ENCODE measurements at regions not wholly inside any gene's neighbourhood (a gene's known extent, or its start where the extent isn't known, plus 50 kb on each side); places are given as distances from the start of the nearest gene placed in this dataset.

DNA sequence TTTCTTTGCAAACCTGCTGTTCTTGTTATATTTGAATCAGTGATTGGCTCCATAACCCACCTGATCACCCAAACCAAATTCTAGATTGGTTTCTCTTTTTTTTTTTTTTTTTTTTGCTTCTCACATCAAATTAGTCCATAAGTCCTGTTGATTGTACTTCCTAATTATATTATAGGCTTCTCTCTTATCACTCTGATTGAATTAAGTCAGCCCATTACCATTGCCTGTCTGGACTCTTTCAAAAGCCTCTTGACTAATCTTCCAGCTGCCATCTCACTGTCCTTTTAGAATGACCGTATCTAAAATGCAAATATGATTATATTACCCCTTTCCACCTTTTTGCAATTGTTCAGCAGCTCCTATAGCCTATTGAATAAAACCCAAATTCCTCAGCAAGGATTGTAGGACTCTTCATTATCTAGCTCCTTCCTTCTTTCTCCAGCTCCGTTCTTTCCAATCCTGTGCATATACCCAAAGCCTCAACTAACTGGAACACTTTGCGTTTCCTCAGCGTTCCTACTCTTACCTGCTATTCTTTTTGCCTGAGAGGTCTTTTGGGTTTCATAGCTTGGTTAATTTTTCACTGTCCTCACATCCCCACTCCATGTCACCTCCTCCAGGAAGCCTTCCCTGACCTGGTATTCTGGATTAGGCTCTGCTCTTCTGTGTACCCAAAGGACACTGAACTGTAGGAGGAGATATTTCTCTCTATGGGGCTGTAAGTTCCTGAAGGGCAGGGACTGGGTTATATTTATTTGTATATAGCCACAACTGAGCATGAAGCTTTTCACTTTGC is 423.3 kb downstream of the TMEM135 start:
- no peak for DNase-seq (ENCODE audit: low read depth)
- H3K36me3 ChIP-seq (ENCODE audit: control insufficient read depth, insufficient read depth, low read length) = no peaks in the 10 kb centered on the region
- ChIA-PET CTCF (interaction anchor here (1.5 kb wide), 1 partner anchor 108 kb away, joined by 4 read pairs; no protein-coding TSS in a partner anchor), POLR2A (no interaction called here)
- TF ChIP-seq, protein P1, sequence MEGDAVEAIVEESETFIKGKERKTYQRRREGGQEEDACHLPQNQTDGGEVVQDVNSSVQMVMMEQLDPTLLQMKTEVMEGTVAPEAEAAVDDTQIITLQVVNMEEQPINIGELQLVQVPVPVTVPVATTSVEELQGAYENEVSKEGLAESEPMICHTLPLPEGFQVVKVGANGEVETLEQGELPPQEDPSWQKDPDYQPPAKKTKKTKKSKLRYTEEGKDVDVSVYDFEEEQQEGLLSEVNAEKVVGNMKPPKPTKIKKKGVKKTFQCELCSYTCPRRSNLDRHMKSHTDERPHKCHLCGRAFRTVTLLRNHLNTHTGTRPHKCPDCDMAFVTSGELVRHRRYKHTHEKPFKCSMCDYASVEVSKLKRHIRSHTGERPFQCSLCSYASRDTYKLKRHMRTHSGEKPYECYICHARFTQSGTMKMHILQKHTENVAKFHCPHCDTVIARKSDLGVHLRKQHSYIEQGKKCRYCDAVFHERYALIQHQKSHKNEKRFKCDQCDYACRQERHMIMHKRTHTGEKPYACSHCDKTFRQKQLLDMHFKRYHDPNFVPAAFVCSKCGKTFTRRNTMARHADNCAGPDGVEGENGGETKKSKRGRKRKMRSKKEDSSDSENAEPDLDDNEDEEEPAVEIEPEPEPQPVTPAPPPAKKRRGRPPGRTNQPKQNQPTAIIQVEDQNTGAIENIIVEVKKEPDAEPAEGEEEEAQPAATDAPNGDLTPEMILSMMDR (IDR thresholded peaks at IDR 0.05; ENCODE audit: insufficient read depth, low read depth, low read length) = no peak
- no peaks in the 10 kb centered on the region for H3K27me3 ChIP-seq (ENCODE audit: control insufficient read depth, insufficient read depth, low read length)
- H3K4me3 ChIP-seq (ENCODE audit: low read depth, low read length) = no peak overlapping the region

DNA sequence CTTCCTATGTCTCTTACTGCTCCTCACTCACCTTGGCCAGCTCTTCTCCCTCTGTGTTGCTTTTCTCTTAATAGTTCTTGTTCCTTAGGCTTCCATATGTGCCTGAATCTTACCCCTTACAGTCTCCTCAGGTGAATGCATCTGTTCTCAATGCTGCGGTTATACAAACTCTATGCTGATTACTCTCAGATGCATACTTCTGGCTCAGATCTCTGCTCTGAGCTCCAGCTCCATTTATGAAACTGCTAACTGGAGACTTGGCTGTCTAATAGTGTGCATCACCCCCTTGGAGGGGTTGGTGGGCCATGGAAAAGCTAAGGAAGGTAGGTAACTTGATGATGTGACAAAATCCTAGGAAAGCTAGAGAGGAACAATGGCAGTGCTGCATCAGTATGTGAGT is 422.5 kb downstream of the TMEM135 start:
- H3K4me3 ChIP-seq (ENCODE audit: low read depth, low read length) = no peak overlapping the region
- POLR2A ChIA-PET = no interaction called here
- no peaks in the 10 kb centered on the region for H3K36me3 ChIP-seq (ENCODE audit: control insufficient read depth, insufficient read depth, low read length)
- no peaks in the 10 kb centered on the region for H3K27me3 ChIP-seq (ENCODE audit: control insufficient read depth, insufficient read depth, low read length)
- DNase-seq (ENCODE audit: low read depth) = no peak
- CTCF ChIA-PET = interaction anchor here (1.4 kb wide), 1 partner anchor 262 kb away, joined by 3 read pairs; no protein-coding TSS in a partner anchor
- TF ChIP-seq, protein P1 (IDR thresholded peaks at IDR 0.05; ENCODE audit: insufficient read depth, low read depth, low read length) = no peak

DNA sequence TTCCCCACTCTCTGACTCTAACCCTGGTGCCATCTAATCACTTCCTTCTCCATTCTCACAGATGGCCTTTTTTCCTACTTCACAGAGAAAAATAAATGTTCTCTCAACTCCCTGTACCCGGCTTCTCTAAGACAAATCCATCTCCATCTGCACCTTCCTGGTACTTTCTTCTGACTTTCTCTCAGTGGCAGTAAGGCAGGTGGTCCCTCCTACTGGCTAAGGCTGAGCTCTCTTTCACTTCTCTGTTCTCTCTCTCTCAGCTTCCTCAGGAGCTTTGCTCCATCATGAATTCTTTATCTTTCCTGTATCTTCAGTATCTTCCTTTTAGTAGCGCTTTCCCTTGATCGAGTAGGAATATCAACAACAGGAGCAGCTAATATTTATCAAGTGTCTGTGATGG is 421.6 kb downstream of the TMEM135 start:
- Histone ChIP-seq H3K4me3 (ENCODE audit: low read depth, low read length) (no peak overlapping the region), H3K27me3 (ENCODE audit: control insufficient read depth, insufficient read depth, low read length) (no peaks in the 10 kb centered on the region), H3K36me3 (ENCODE audit: control insufficient read depth, insufficient read depth, low read length) (no peaks in the 10 kb centered on the region)
- TF ChIP-seq, protein P1 (IDR thresholded peaks at IDR 0.05; ENCODE audit: insufficient read depth, low read depth, low read length) = no peak
- ChIA-PET CTCF (interaction anchor here (1.1 to 1.4 kb wide), 2 partner anchors 25 to 263 kb away, joined by 3 read pairs; no protein-coding TSS in a partner anchor), POLR2A (no interaction called here)
- DNase-seq (ENCODE audit: low read depth) = no peak

DNA sequence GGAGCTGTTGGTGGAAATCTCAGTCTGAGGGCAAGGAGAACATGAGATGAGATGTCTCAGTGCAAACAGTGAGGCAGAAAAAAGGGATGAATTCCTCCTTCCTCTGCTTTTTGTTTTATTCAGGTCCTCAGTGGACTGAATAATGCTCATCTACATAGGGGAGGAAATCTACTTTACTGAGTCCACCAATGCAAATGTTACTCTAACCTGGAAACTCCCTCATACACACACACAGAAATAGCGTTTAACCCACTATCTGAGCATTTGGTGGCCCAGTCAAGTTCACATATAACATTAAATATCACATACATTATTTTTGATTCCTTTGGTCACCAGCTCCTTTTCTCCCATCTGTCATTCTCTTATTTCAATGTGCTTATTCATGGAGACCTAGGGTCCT is 418.8 kb downstream of the TMEM135 start:
- no peak for DNase-seq (ENCODE audit: low read depth)
- Histone ChIP-seq H3K36me3 (ENCODE audit: control insufficient read depth, insufficient read depth, low read length) (no peaks in the 10 kb centered on the region), H3K27me3 (ENCODE audit: control insufficient read depth, insufficient read depth, low read length) (no peaks in the 10 kb centered on the region), H3K4me3 (ENCODE audit: low read depth, low read length) (no peak overlapping the region)
- POLR2A ChIA-PET = no interaction called here
- CTCF ChIA-PET = interaction anchor here (0.8 kb wide), 1 partner anchor 35 kb away, joined by 3 read pairs; no protein-coding TSS in a partner anchor
- TF ChIP-seq, protein P1 (IDR thresholded peaks at IDR 0.05; ENCODE audit: insufficient read depth, low read depth, low read length) = no peak

DNA sequence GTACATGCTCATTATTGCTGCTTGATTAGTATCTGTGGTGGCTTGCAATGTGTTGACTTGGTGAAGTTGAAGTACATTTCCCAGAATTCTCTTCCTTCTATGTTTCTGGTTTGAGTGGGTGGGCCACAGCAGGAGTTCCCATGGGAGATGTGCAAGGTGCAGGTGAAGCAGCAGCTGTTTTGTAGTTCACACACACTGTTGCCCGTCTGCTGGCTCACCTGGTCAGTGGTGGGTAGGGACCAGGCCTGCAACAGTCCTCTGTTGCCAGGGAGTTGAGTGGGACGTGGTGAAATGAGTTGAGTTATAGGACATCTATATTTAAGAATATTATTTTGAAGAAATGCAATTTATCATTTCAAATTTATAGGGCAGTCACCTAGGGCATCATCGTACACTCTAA is 417.4 kb downstream of the TMEM135 start:
- ChIA-PET POLR2A (no interaction called here), CTCF (interaction anchor here (1.0 kb wide), 1 partner anchor 9 kb away, joined by 3 read pairs; no protein-coding TSS in a partner anchor)
- TF ChIP-seq, protein P1 (IDR thresholded peaks at IDR 0.05; ENCODE audit: insufficient read depth, low read depth, low read length) = no peak
- Histone ChIP-seq H3K27me3 (ENCODE audit: control insufficient read depth, insufficient read depth, low read length) (no peaks in the 10 kb centered on the region), H3K36me3 (ENCODE audit: control insufficient read depth, insufficient read depth, low read length) (no peaks in the 10 kb centered on the region), H3K4me3 (ENCODE audit: low read depth, low read length) (no peak overlapping the region)
- DNase-seq (ENCODE audit: low read depth) = no peak
